Fibroblast of skin of right biceps (primary cell): ENCODE measurements at regions not wholly inside any gene's neighbourhood (a gene's known extent, or its start where the extent isn't known, plus 50 kb on each side); places are given as distances from the start of the nearest gene placed in this dataset.

ENCODE experiments used
- DNase-seq: peaks from one replicate; pipeline ENCODE4 v3.0.0-alpha.2; 2013

DNA sequence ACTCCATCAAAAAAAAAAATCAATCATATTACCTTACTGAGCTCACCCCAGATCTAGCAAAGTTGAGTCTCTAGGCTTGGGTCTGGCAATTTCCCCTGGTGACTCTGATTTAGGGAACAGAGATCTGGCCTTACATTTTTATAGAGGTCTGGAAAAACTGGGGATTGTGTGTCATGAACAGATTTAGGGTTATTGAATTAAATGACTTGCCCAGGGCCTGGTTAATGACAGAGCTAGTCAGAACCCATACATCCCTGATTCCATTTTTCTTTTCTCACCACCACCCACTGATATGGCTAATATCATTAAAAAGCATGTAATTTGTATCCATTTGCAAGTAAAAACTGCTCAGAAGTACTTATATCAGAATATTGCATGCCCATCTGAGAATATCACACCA is 163.4 kb upstream of the OGFRL1 start:
- no peak for DNase-seq

DNA sequence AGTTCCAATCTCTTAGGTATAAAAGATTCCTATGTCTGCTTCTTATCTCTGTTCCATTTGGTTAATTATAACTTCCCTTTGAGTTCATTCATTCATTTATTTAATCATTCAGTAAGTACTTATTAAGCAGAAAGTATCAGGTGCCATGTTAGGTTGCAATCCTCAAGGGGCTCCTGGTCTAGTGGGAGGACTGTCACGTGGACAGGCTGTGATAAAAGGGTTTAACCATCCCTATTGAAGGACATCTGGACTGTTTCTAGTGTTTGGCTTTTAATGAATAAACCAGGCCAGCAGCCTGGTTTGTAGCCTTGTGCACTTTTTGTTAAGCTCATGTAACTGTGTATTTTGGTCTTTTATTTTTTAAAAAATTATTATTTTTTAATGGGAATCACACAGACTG is 162.1 kb upstream of the OGFRL1 start:
- DNase-seq: no peak

DNA sequence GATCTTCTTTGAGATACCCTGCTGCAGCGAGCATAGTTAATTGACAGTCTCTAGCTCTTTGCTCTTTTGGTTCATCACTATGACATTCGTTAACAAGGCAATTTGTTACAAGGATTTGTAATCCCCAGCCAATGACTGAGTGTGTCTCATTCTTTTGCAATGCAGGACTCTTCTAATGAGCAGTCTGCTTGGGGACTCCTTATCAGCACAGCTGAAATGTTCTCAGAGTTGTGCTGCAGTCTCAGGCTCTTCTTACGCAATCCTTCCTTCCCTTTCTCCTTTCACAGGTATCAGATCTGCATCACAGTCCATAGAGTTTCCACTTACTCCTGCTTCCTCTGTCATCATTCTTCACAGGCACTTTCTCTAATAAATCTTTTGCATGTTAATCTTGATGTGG is 161.2 kb upstream of the OGFRL1 start:
- DNase-seq: no peak

DNA sequence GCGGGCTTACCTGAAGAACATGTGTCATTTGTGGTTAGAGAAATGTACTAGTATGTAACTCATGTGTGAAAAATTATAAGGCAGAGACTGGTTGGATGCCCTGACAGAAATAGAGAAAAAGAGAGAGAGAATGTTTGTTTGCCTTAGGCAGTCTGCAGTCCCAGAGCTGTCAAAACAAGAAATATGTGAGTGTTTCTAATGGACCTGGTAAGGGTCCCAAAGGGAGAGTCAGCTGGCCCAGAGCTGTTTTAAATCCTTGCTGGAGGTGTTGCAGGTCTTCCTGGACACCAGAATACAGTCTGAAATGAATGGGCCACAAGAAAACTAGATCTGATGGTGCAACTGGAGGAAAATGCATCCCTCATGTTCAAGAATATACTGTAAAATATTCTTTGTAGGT is 158.3 kb upstream of the OGFRL1 start:
- no peak for DNase-seq

DNA sequence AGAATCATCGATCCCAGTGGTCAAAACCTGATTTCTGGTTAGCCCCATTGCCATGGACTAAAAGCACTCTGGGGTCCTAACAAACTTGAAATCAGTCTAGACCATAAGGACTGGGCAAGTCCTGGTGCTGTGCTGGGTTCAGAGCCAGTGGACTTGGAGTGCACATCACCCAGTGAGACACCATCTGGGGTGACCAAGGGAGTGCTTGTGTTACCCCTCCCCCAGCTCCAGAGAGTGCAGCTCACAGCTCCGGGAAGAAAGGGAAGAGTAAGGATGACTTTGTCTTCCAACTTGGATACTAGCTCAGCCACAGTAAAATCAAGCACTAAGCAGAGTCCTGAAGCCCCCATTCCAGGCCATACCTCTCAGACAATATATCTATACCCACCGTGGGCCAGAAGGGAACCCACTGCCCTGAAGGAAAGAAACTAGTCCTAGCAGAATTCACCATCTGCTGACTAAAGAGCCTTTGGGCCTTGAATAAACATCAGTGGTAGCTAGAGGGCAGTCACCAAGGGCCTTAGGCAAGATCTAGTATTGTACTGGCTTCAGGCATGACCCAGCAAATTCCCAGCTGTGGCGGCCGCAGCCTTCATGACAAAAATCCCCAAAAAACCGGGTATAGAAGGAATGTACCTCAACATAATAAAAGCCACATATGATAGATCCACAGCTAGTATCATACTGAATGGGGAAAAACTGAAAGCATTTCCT is 153.5 kb upstream of the OGFRL1 start:
- DNase-seq: no peak

DNA sequence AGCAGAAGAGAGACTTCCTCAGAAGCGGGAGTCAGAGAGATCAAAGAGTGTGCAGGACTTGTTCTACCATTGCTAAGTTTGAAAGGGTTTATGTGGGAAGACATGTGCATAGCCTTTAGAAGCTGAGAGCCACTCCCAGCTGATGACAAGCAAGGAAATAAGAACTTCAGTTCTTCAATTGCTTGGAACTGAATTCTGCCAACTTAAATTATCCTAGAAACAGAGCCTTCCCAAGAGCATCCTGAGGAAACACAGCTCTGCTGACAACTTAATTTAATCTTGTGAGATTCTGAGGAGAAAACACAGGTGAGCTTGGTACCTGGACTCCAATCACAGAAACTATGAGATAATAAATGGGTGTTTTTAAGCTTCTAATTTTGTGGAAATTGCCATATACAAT is 150.6 kb upstream of the OGFRL1 start:
- no peak for DNase-seq

DNA sequence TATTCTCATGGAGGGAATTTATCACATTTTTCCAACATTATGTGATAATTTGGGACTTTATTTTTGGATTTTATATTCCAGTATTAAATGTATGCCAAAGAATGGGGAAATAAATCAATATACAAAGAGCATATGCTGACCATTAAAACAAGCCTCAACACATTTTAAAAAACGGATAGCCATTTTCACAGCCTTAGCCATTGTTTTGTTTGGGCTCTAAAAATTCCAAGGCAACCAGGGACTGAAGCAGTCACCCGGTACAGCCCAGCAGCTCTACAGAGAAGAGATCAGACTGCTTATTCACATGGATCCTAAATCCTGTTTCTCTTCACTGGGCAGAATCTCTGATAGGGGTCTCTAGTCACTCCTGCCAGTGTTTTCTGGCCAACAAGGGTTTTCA is 150.2 kb upstream of the OGFRL1 start:
- DNase-seq: no peak

DNA sequence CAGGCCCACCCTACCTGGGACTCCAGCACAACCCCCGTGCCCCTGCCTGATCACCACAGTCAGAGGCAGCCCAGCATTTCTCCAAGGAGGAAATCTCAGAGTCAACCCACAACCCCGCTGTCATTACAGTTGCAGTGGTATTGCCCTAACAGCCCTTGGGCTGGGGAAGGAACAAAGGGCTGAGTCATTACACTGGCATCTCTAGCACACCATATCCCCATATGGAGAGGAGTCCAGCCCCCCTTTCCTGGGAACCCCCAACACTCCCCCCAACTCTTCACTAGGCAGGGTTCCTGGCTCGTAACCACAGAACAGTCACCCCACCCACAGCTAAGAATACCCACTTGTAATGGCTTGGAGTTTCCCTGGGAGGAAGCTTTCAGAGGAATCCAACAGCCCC is 149.4 kb upstream of the OGFRL1 start:
- DNase-seq: peak; percentile 13

DNA sequence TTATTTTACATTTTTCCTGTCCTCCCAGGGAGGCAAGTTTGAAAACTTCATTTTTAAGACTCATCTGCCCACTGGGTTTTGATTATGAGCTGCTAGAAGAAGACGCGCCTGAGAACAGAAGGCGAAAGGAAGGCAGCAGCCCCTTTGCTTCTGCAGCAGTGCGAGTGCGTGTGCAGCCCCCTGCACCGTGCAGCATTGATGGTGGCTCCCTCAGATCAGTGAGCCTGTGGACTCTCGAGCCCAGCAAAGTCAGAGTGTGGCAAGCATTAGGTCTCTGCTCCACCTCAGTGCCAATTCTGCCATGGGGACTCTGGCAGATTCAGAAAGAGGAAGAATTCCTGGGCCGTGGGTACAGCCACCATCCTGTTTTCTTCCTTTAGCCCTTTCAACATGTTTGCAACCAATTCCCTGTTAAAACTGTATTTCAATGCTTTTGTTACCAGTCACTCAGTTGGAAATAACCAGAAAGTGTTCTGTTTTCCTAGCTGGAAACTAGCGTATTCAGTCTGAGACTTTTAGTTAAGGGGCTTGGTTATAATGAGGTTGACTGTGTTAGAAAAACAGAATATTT is 134.8 kb upstream of the OGFRL1 start:
- DNase-seq: no peak

DNA sequence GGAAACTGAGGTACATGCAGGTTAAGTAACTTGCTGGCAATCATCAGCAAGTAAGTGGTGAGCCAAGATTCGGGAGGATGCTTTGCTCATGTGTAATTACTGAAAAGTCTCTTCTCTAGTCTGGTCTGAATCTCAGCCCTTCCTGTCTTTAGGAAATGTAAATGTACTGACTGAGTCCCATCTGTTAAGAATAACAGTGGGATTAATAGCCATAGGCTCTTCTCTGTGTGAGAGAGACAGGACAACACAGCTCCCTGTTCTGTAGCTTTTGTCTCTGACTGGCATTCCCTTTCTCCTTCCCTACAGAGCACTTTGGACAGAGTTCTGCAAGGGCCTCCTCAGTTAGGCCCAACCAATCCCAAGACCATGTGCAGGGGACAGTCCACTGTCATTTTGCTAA is 131.3 kb upstream of the OGFRL1 start:
- DNase-seq: no peak

DNA sequence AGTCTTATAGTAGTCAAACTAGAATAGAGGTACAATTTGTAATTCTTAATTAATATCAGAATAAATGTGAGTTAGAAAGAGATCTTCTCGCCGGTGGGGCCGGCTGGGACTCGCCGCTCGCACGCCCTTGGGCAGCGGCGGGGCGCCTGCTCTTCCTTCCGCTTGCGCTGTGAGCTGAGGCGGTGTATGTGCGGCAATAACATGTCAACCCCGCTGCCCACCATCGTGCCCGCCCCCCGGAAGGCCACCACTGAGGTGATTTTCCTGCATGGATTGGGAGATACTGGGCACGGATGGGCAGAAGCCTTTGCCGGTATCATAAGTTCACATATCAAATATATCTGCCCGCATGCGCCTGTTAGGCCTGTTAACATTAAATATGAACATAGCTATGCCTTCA is 123.7 kb upstream of the OGFRL1 start:
- no peak for DNase-seq

DNA sequence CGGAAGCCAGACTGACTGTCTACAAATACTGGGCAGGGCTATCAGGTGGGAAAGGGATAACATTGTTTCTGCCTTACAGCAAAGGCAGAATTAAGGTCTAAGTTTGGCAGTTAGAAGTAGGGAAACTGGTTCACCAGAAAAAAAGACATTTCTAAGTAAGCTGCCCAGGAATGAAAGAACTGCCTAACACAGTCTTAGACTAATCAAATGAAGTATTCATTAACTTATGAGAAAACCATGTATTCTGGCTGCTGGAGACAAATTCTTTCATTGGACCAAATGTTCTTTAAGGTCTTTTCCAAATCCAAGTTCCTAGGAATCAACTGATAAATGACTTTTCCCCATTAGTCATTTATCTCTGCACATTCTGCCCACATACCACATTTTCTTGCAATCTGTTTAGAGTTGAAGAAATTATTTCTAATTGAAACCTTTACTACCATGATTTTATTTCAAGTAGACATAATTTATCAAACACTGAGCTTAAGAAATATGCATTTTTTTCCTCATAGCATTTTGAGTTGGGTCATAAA is 120.3 kb upstream of the OGFRL1 start:
- DNase-seq: no peak

DNA sequence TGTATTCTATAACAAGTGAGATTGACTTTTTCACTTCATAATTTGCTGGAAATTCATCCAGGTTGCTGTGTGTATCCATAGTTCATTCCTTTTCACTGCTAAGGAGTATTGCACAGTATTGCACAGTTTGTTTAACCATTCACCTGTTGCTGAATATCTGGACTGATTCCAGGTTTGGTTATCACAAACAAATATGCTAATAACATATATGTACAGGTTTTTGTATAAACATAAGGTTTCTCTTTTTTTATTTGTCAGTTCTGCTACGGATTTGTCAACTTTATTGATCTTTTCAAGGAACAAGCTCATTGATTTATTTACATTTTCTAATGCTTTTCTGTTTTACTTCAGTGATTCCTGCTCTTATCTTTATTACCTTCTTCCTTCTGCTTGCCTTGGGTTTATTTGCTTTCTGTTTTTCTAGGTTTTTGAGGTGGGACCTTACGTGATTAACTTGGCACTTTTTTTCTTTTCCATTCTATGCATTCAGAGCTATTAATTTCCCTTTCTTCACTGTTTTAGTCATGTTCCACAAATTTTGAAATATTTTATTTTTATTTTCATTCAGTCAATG is 117.0 kb upstream of the OGFRL1 start:
- DNase-seq: no peak

DNA sequence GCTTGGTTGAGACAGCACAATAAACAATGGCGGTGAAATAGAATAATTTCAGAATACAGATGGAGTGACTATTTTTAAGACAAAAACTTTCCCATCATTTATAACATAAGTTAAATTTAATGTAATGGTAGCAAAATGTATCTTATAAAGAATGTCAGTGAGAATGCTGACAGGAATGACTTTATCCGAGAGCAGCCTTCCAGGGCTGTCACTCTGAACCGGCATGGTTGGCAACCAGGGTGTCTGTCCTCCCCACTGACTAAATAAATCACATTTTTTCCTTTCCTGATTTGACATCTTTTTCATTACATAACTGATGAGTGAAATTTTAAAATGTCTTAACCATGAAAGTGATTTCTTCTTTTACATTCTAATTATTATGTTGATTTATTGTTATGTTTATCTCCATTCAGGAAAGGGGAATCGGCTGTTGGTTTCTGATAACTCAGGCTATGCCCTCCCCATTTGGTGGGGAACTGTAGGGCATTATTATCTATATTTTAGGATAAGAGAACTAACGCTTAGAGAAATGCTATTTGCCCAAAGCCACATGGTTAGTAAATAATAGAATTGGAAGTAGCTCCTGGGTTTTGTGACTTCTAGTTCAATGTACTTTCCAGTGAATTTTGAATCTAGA is 109.2 kb upstream of the OGFRL1 start:
- DNase-seq: no peak

DNA sequence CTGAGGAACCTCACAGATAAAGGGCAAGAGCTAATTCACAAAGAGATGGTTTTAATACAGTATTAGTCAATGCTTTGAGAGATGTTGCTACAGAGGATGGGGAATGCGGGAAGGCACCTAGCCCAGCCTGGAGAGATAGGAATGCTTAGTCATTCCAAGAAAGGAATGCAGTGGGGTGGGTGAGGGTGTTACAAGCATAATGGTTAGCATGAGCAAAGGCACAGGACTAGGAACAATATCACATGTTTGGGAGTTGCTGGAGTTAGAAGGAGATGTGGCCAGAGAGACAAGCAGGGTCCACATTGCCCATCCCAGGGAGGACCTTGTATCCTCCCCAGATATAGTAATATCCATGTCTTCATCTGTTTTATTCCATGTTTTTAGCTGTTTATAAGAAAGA is 107.0 kb upstream of the OGFRL1 start:
- peak; percentile 86 for DNase-seq

DNA sequence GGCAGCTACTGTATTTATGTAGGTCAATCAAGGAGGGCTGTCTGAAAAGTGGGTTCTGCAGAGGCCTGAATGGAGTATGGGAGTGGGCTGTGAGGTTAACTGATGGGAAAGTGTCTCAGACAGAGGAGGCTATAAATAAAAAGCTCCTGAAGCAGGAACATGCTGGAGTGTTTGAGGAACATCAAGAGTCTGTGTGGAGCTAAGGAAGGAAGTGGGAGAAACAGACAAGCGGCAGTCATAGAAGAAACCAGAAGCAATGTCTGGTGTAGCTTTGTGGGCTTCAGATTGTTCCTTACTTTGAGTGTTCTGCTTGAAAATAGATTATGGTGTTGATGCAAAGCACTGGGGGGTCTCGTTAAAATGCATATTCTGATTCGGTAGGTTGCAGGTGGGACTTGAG is 101.5 kb upstream of the OGFRL1 start:
- DNase-seq: no peak

DNA sequence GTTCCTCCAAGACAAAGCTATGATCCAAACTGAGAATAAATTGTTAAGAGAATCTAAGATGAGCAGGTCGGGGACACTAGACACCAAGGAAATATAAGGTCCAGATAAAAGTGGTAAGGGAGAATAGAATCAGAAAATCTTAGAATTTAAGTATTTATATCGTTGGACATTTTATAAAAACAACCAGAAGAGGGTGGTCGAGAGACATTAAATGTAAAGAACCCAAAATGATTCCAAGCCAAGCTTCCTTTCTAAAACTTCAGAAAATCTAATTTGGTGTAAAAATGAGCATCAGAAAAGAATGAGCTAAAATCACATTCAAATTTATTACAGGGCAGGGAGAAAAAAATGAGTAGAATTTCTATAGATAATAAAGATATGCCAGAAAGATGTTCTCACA is 97.8 kb upstream of the OGFRL1 start:
- peak; percentile 30 for DNase-seq

DNA sequence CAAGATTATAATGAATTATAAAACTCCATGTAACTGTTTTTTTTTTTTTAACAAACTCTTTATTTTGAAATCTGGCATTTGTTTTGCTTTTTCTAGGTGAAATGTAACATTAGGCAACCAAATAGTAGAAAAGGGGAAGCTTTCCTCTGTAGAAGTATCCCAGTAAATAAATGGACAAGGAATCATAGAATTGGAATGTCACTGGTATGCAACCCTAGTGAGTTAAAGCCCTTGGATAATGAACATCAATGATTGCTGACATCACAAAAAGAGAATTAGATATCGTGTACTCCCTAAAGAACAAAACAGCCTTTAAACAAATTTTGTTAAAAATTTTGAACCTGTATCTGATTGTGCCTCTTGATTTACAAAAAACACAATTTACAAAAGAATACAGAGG is 93.9 kb upstream of the OGFRL1 start:
- DNase-seq: peak; percentile 74

DNA sequence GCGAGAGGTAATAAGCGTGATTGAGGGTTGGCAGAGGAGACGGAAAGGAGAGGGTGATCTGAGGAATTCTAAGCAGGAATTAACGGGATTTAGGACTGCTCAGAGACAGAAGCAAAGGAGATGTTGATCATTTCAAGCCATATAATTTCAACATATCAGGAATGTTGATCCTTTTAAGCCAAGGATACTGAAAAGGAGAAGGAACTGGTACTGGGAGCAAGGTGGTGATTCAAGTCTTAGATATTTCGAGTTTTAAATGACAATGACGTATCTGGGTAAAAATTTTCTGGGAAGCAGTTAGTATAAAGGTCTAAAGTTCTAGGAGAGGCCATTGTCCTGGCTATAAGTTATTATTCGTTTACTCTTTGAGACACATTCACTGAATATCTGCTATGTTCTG is 91.3 kb upstream of the OGFRL1 start:
- DNase-seq: peak; percentile 38

DNA sequence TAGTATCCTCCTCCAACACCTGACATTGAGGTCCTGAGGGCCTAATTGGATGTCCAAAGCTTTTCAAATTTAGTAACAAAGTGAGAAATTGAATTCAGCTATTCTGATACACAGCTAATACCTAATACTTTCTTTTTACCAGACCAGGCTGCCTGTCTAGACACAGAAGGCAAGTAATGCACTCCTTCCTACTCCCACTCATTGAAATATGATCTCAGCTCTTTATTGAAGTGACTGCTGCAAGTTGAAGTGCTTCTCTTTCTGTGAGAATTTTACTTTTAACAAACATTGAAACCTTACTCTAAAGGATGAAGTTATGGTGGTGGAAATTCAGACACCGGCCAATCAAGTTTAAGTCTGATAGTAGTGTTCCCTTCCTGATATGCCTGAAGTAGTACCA is 90.8 kb upstream of the OGFRL1 start:
- DNase-seq: peak; percentile 25

DNA sequence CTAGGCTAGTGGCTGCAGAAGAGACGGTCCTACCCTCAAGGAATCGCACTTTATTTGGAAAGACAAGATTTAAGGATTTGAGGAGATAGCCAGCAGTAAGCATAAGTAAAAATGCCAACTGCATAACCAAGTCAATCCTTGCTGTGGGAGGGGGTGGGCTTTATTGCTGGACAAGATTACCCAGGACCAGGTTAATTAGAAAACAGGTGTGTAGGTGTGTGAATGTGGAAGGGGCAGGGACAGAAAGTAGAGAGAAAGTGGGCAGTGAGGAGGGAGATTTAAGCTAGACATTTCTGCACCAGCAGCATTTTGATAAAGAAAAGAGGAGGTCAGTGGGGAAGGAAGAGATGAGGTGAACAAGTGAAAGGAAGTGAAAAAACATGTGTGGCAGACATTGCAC is 89.7 kb upstream of the OGFRL1 start:
- DNase-seq: no peak

DNA sequence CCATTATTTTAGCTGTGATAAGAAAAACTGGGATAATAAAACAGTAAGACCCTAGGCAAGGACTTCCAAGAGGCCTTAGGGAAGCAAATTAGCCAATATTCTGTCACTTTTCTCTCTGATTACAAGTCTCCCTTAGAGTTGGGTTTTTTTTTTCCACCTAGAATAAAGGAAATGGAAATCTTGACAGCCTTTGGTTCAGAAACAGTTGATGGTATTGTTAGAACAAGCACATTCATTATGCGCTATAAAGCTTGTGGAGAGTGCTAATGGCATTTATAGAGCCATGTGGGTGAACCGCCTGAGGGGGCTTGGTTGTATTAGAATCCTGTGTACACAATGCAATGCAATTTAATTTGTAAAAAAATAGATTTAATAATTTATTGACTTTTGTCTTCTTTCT is 88.9 kb upstream of the OGFRL1 start:
- no peak for DNase-seq

DNA sequence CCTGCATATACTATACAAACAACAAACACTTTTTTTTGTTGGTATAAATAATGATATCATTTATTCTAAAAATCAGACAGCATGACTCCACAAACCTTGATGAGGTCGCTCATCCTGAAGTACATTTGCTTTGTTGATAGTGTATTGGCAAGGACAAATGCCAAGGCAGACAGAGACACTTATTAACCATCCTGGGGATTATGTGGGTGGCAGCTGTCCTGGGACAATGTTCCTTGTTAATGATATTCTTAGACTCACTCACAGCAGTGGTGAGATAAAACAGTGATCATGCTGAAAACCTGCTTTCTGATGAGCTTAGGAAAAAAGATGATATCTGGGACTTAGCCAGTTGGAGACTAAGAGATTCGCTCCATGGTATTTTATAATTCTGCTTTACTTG is 85.4 kb upstream of the OGFRL1 start:
- no peak for DNase-seq

DNA sequence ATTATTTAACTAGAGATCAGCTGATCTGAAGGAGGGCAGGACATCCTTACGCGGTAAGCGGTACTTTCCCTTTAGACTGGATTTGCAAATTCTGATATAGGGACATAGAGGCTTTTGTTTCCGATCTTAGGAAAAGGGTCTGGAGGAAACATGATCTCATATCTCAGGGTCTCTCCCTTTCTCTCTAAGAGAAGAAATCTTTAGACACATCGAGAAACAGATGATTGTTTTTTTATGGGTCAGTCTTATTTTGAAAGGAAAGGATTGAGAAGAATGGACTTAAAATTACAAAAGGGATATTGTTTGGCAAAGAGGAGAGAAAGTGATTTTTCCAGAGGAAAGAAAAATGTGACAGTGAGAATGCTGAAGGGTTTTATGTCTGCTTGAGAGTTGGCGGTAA is 83.9 kb upstream of the OGFRL1 start:
- no peak for DNase-seq
